K562 (cell line): ENCODE measurements at regions not wholly inside any gene's neighbourhood (a gene's known extent, or its start where the extent isn't known, plus 50 kb on each side); places are given as distances from the start of the nearest gene placed in this dataset.

Experiments
- ATAC-seq: fragments of 200-7000 bp; cut with Tn5 transposase; 3 replicates; pipeline ENCODE4 v1.9.1; 2020; ENCODE audit warnings: moderate library complexity
- BruUV-seq: library from RNA; stranded (reverse); fragments of 400-500 nt; replicated peaks from 2 replicates; lab custom pipeline; 2021; lab: Mats Ljungman, UMichigan
- CTCF ChIA-PET: fragments of 300-600 bp; formaldehyde crosslinking; extraction: SDS; loops from one replicate; lab custom pipeline; 2021; ENCODE audit warnings: low intra/inter-chr PET ratio; lab: Yijun Ruan, JAX
- POLR2A ChIA-PET: fragments of 300-600, 350-650 bp; sonication (Branson Sonifier 250); formaldehyde crosslinking; extraction: SDS; loops from one replicate; lab custom pipeline; 2021; ENCODE audit warnings: antibody characterized with exemption, inconsistent platforms; lab: Yijun Ruan, JAX
- DNase-seq, 4 experiments: peaks; one replicate each; pipeline versions ENCODE4 v3.0.0 to v3.0.0-alpha.2; 2011 to 2018; ENCODE audit warnings: low spot score in 3 of 4, mixed read lengths in 3 of 4; ENCODE audit errors: extremely low read depth in 1 of 4
- FAIRE-seq: peaks from 2 replicates; lab custom pipeline; 2011; peaks lifted over from hg19 to GRCh38; lab: Jason Lieb, UNC
- H2AFZ ChIP-seq: 2 replicates; pipeline ENCODE4 v1.6.0; 2011; ENCODE audit warnings: low read depth, low read length, control low read depth, inconsistent platforms
- H3K27ac ChIP-seq: fragments of 200-600 bp; 3 replicates; pipeline ENCODE4 v1.8.0; 2011; ENCODE audit warnings: low read depth, mild to moderate bottlenecking, control low read depth, inconsistent platforms, low read length, moderate library complexity, mixed read lengths; ENCODE audit errors: extremely low read depth
- H3K27me3 ChIP-seq, 2 experiments: fragments of 300-600 bp in 1 of 2; 2 replicates in 1 of 2; 3 replicates in 1 of 2; pipeline versions ENCODE4 v1.6.0 to v1.8.0; 2011; ENCODE audit warnings: inconsistent platforms in 2 of 2, low read length in 2 of 2, mild to moderate bottlenecking in 1 of 2, mixed read lengths in 1 of 2, moderate library complexity in 1 of 2; ENCODE audit not compliant: control insufficient read depth in 2 of 2, insufficient read depth in 2 of 2
- H3K36me3 ChIP-seq: fragments of 300-600 bp; 3 replicates; pipeline ENCODE4 v1.8.0; 2011; ENCODE audit warnings: mild to moderate bottlenecking, low read length, inconsistent platforms; ENCODE audit not compliant: control insufficient read depth, insufficient read depth
- H3K4me1 ChIP-seq, 2 experiments: fragments of 200-600 bp in 1 of 2; replicated peaks in 1 of 2; 2 replicates in 1 of 2; 3 replicates in 1 of 2; pipeline versions ENCODE4 v1.5.1 to v1.8.0; 2011; ENCODE audit warnings: inconsistent platforms in 2 of 2, low read length in 2 of 2, mild to moderate bottlenecking in 1 of 2, mixed read lengths in 1 of 2, moderate library complexity in 1 of 2; ENCODE audit not compliant: control insufficient read depth in 2 of 2, insufficient read depth in 2 of 2
- H3K4me2 ChIP-seq: 2 replicates; pipeline ENCODE4 v1.6.1; 2011; ENCODE audit warnings: low read length, control low read depth, inconsistent platforms, mixed read lengths; ENCODE audit not compliant: insufficient read depth
- H3K4me3 ChIP-seq: fragments of 200-600 bp; sonication (generic), shearing (Covaris generic); 2 replicates; pipeline ENCODE4 v1.5.1; 2016; ENCODE audit warnings: control low read depth, inconsistent platforms
- H3K79me2 ChIP-seq: fragments of 200-600 bp; 3 replicates; pipeline ENCODE4 v1.8.0; 2011; ENCODE audit warnings: low read length, inconsistent platforms; ENCODE audit not compliant: control insufficient read depth, insufficient read depth
- H3K9ac ChIP-seq, 2 experiments: 2 replicates each; pipeline versions ENCODE4 v1.6.0 to v1.6.1; 2011; ENCODE audit warnings: low read depth in 2 of 2, low read length in 2 of 2, control low read depth in 1 of 2, inconsistent platforms in 1 of 2, mild to moderate bottlenecking in 1 of 2, mixed read lengths in 1 of 2; ENCODE audit not compliant: insufficient read depth in 1 of 2
- H3K9me1 ChIP-seq: one replicate; pipeline ENCODE4 v1.6.0; 2011; ENCODE audit warnings: inconsistent platforms, mild to moderate bottlenecking, low read length, moderate library complexity; ENCODE audit not compliant: control insufficient read depth, insufficient read depth
- H3K9me3 ChIP-seq: replicated peaks from 2 replicates; pipeline ENCODE4 v1.5.1; 2011; ENCODE audit warnings: low read depth, low read length, inconsistent platforms; ENCODE audit not compliant: control insufficient read depth, insufficient read depth
- H4K20me1 ChIP-seq: replicated peaks from 2 replicates; pipeline ENCODE4 v1.6.1; 2011; ENCODE audit warnings: low read length, inconsistent platforms, mixed read lengths; ENCODE audit not compliant: control insufficient read depth, insufficient read depth
- ARID3A ChIP-seq: IDR thresholded peaks from 2 replicates; pipeline ENCODE4 v1.6.1; 2012; ENCODE audit warnings: low read depth, low read length, improper control_type of control experiment, borderline replicate concordance
- ETV1 ChIP-seq: fragments of 450-650 bp; conservative IDR thresholded peaks from 2 replicates; pipeline ENCODE4 v1.6.1; 2016; ENCODE audit warnings: missing genetic modification characterization, control low read depth, low read depth, missing compliant biosample characterization
- GATA2 ChIP-seq: sonication (generic); formaldehyde crosslinking; IDR thresholded peaks from 2 replicates; pipeline ENCODE4 v1.4.0; 2020; ENCODE audit warnings: mild to moderate bottlenecking, missing genetic modification reagents
- HNRNPLL ChIP-seq: fragments of 200-400 bp; formaldehyde crosslinking; IDR thresholded peaks from 2 replicates; pipeline ENCODE4 v1.6.1; 2017; ENCODE audit warnings: low read length, low read depth, mild to moderate bottlenecking; ENCODE audit not compliant: poor library complexity, severe bottlenecking
- IRF2 ChIP-seq: sonication (generic); formaldehyde crosslinking; IDR thresholded peaks from 2 replicates; pipeline ENCODE4 v1.8.1; 2022; ENCODE audit warnings: mild to moderate bottlenecking, missing genetic modification reagents
- NBN ChIP-seq: fragments of 450-650 bp; IDR thresholded peaks from 2 replicates; pipeline ENCODE4 v1.6.1; 2016; ENCODE audit warnings: low read depth, mild to moderate bottlenecking
- NR2C2 ChIP-seq, 2 experiments: fragments of 200-800 bp in 1 of 2; sonication (Bioruptor generic) in 1 of 2; sonication (generic) in 1 of 2; formaldehyde crosslinking in 1 of 2; IDR thresholded peaks; 2 replicates each; pipeline versions ENCODE4 v1.6.1 to v1.8.0; 2016 to 2022; ENCODE audit warnings: mild to moderate bottlenecking in 1 of 2, missing compliant biosample characterization in 1 of 2, missing genetic modification characterization in 1 of 2, missing genetic modification reagents in 1 of 2
- SREBF1 ChIP-seq: fragments of 150-350 bp; IDR thresholded peaks from 2 replicates; pipeline ENCODE4 v1.6.1; 2014; ENCODE audit warnings: antibody characterized with exemption, low read depth, low read length, borderline replicate concordance
- U2AF2 ChIP-seq: fragments of 200-400 bp; formaldehyde crosslinking; optimal IDR thresholded peaks from 2 replicates; pipeline ENCODE3; 2017; ENCODE audit warnings: low read depth, mild to moderate bottlenecking, low read length
- ZNF124 ChIP-seq: sonication (generic); formaldehyde crosslinking; IDR thresholded peaks from 2 replicates; pipeline ENCODE4 v1.8.1; 2022; ENCODE audit warnings: missing genetic modification reagents
- ZNF518B ChIP-seq: fragments of 250-450 bp; sonication (Bioruptor Pico); IDR thresholded peaks from 2 replicates; pipeline ENCODE4 v1.5.0; 2021; ENCODE audit warnings: mild to moderate bottlenecking, moderate library complexity
- WGBS: fragments of 100-300 bp; shearing (Covaris generic); methylation state at CpG from one replicate; pipeline ENCODE4 v1.1.6; 2016; ENCODE audit warnings: low coverage, mixed read lengths; ENCODE audit not compliant: insufficient coverage; ENCODE audit errors: missing lambda C conversion rate; 5-methylcytosine and 5-hydroxymethylcytosine counted together
- in situ Hi-C: fragments of 300-500 bp; cut with MboI; formaldehyde crosslinking; loops from 4 replicates; pipeline ENCODE4 v1.15.0; 2018; ENCODE audit warnings: inconsistent platforms, mixed read lengths
- intact Hi-C: fragments of 100-400 bp; cut with micrococcal nuclease; formaldehyde crosslinking; loops from 2 replicates; pipeline ENCODE4 v1.14.2; 2022

- no peak for ATAC-seq
- Histone ChIP-seq H3K4me2 (no peak overlapping the region), H3K36me3 (no peaks in the 10 kb centered on the region), H3K4me1 (peaks cover 0 to 4% of the 10 kb centered on the region in 2 experiments; a peak in 2 of 5 replicates), H3K27ac (no peak overlapping the region), H4K20me1 (no peaks in the 10 kb centered on the region), H3K9me3 (no peaks in the 10 kb centered on the region), H3K27me3 (no peaks in the 10 kb centered on the region), H3K9ac (no peak overlapping the region), H3K9me1 (no peaks in the 10 kb centered on the region), H3K4me3 (no peak overlapping the region), H2AFZ (no peak overlapping the region), H3K79me2 (no peaks in the 10 kb centered on the region)
- CTCF ChIA-PET, result interaction anchor here (0.6 kb wide), 1 partner anchor 41 kb away, joined by 3 read pairs; no protein-coding TSS in a partner anchor
- BruUV-seq, result no TSS peak
- TF ChIP-seq NBN (no peak), SREBF1 (no peak), NR2C2 (CRISPR knock-in tag; IDR thresholded peaks at IDR 0.05) (no peak), NR2C2 (tag; IDR thresholded peaks at IDR 0.05) (no peak)
- POLR2A ChIA-PET, result no interaction called here
- no peak for FAIRE-seq
- no peak for DNase-seq
- intact Hi-C loops (no loop called here), in situ Hi-C loops (loop anchor here (10.0 to 25.0 kb wide), 2 partner anchors 129 to 951 kb away; no protein-coding TSS in a partner anchor)
Measured at GRCh38 chr4:74663631-74664030, 130.7 kb downstream of the BTC start.

GRCh38 chr4:74665346-74665745 lies 129.0 kb downstream of the BTC start:
- FAIRE-seq (no peak), DNase-seq (no peak), ATAC-seq (no peak; the same call in 2 of the 3 replicates)
- ChIA-PET POLR2A (no interaction called here), CTCF (no interaction called here)
- Histone ChIP-seq H3K79me2 (no peaks in the 10 kb centered on the region), H3K4me2 (no peak overlapping the region), H3K36me3 (no peaks in the 10 kb centered on the region), H4K20me1 (no peaks in the 10 kb centered on the region), H3K4me3 (no peak overlapping the region), H2AFZ (peak overlapping the region; percentile 57; the same call in 1 of the 2 replicates), H3K9me3 (no peaks in the 10 kb centered on the region), H3K27ac (no peak overlapping the region), H3K27me3 (no peaks in the 10 kb centered on the region), H3K4me1 (no peaks in the 10 kb centered on the region), H3K9me1 (no peaks in the 10 kb centered on the region), H3K9ac (0 out of 4 replicates have a peak overlapping the region, but pooled peaks of 1 of the 2 experiments have one; percentile 49)
- BruUV-seq, result no TSS peak
- intact Hi-C loops (no loop called here), in situ Hi-C loops (loop anchor here (10.0 to 25.0 kb wide), 2 partner anchors 131 to 953 kb away; no protein-coding TSS in a partner anchor)
- WGBS, result 41% methylated on average over 4 of the region's 4 CpGs
- TF ChIP-seq GATA2 (CRISPR knock-in tag) (no peak), ZNF518B (CRISPR knock-in tag) (no peak), ETV1 (tag) (no peak), ZNF124 (no peak), ARID3A (no peak), U2AF2 (no peak), IRF2 (no peak), HNRNPLL (no peak)
